AML-193 (cell line): ENCODE measurements at regions not wholly inside any gene's neighbourhood (a gene's known extent, or its start where the extent isn't known, plus 50 kb on each side); places are given as distances from the start of the nearest gene placed in this dataset.
"Not testable (repeated sequence)": the region's sequence is repeated elsewhere in the genome, so short reads cannot be mapped to it uniquely, and the experiment has no call there.

Source experiments
- DNase-seq, 2 experiments: peaks; one replicate each; lab custom pipeline; 2025; lab: John Stamatoyannopoulos, UW

DNA sequence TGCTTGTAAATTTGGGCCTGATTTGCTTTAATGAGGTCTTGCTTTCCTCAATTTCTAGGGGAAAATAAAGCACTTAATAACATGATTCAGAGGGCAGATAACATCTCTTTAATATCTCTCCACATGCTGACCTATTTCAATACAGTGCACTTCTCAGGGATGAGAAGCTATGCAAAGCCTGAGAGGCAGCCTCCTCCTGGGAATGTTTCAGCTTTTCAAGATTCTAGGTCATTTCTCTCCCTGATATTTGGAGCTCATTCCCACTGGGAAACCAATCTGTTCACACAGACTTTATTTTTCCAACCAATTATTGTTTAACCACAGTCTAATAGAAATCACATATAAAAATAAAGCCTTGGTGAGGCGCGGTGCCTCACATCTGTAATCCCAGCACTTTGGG lies 67.0 kb upstream of the LSAMP start:
- DNase-seq, result no peak

GRCh38 chr3:116512931-116513330 lies 67.6 kb upstream of the LSAMP start:
- DNase-seq, result no peak

GRCh38 chr3:116515973-116516372 lies 70.7 kb upstream of the LSAMP start:
- no peak for DNase-seq

GRCh38 chr3:116517308-116517707 lies 72.0 kb upstream of the LSAMP start:
- peak; percentile 13 to 21 for DNase-seq

GRCh38 chr3:116519101-116519500 lies 73.8 kb upstream of the LSAMP start:
- DNase-seq, result not testable (repeated sequence)

GRCh38 chr3:116519823-116520222 lies 74.5 kb upstream of the LSAMP start:
- not testable (repeated sequence) for DNase-seq

GRCh38 chr3:116524453-116525210 lies 79.3 kb upstream of the LSAMP start:
- no peak for DNase-seq

- no peak for DNase-seq
Measured at GRCh38 chr3:116552246-116552645, 107.0 kb upstream of the LSAMP start.

DNA sequence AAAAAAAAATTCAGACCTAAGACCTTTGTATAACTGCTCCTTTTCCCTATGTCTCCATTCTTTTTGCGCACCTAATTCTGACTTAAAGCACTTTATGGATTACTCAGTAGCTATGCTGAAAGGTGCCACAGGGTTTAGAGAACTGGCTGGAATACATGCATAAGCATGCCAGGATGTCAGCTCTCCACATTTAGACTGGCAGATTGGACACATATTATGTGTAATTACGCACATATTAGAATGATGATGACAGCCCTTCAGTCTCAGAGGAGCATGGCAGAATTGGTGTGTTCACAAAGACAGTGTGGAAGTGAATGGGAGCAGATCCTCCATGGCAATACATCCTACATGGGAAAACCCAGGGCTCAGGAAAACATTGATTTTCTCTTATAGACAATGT lies 108.1 kb upstream of the LSAMP start:
- no peak for DNase-seq

- no peak for DNase-seq
Measured at GRCh38 chr3:116561529-116561928, 116.2 kb upstream of the LSAMP start.

GRCh38 chr3:116563351-116563750 lies 118.1 kb upstream of the LSAMP start:
- DNase-seq, result no peak

- DNase-seq, result no peak
Measured at GRCh38 chr3:116566478-116566960, 121.2 kb upstream of the LSAMP start.

DNA sequence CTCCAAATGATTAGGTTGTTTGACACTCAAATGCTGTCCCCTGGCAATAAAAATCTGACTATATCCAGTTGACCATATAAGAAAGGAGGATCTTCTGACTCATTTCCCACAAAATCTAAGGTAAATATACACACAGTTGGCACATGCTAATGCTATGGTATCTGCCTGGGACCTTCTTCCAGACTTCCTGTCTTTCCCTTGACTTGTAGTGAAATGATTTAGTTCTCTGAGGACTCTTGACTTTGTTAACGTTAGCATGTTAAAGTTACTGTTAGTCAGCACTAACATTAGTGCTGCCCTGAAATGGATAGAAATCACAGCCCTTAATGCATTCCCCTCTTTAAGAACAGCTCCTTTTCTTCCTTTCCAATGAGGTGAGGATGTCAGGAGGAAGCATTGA lies 124.3 kb upstream of the LSAMP start:
- DNase-seq, result no peak

GRCh38 chr3:116579840-116580239 lies 129.7 kb upstream of the TUSC7 start:
- DNase-seq, result no peak

DNA sequence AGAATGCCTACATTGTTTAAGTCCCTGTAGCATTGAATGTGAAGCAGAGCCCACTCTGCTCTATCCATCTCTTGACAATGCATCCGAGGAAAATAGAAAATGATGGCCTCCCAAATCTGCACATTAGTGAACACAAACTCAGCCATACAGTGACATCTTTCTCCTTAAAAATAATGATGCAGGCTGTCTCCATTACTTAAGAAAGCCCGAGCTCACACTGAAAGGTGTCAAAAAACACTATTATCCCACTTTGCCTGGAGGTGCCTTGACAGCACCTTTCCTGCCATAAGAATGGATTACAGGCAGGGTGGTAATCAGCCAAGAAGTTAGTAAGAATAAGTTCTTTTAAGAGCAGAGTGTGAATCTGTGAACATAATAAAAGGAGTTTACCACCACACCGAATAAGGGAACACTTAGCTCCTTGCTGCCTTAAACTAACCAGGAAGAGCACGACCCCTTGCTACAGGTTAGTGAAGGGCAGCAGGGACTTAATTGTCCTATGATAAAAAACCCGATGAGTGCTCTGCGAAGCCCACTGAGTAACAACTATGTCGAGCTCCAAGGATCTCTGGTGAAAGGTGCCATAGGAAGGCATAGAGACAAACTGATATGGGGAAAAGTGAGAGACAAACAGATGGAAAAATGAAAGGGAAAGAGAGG lies 123.2 kb upstream of the TUSC7 start:
- DNase-seq, result no peak

DNA sequence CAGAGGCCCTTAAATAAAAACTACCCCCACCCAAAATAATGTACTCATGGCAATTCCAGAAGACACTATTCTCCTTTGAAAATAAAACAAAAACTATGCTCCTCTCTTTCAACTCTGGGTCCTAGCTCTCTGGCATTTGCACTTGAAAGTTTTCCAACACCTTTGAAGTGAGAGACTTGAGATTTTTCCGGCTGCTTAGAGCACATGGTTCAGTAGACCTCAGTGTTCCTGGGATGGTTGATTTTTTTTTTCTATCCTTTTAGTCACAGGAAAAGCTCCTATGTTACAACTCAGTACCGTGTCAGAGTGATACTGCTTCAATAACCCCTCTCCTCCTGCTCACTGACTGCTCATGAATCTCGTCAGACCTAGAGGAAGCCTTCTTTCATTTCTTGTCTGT lies 118.3 kb upstream of the TUSC7 start:
- DNase-seq, result no peak

- DNase-seq, result no peak
Measured at GRCh38 chr3:116601206-116601605, 108.4 kb upstream of the TUSC7 start.

- no peak for DNase-seq
Measured at GRCh38 chr3:116607205-116607604, 102.4 kb upstream of the TUSC7 start.

DNA sequence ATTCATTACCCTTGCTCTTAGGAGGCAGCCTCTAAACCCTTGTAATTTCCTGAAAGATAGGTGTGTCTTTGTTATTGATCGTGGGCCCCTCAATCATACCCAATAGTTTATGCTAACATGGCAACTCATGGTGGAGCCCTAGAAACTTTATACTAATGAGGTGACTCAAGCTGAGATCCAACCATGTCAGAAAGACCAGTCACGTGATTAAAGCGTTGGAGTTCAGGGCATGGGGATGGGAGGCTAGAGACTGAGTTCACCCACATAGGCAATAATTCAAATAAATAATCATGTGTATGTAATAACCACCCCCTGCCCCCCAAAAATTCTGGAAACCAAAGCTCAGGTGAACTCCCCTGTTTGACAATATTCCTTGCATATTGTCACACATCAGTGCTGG lies 99.5 kb upstream of the TUSC7 start:
- no peak for DNase-seq

DNA sequence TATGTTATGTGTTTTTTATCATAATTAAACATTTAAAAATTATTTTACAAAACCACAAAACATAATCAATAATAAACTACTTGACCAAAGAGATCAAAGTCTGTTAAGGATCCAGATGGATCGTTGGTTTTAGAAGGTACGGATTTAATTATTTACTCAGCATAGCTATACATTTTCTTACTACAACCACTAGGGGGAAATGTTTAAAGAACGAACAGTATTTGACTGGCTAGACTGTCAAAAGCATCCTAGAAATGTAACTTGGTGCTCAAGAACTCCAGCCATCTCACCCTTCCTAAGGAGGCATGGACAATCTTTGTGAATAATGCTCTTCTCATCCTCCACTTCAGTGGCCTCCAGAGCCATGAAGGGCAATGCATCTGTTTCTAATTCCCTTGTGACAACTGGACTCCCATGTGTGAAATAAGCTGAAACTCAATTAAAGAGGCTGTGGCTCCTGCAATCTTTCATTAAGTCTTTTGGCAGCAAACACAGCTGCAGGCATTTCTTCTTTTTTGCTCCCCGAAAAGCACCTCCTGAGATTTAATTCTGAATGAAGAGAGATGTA lies 94.7 kb upstream of the TUSC7 start:
- DNase-seq, result peak; percentile 18 to 39

GRCh38 chr3:116618138-116618537 lies 91.4 kb upstream of the TUSC7 start:
- no peak for DNase-seq

DNA sequence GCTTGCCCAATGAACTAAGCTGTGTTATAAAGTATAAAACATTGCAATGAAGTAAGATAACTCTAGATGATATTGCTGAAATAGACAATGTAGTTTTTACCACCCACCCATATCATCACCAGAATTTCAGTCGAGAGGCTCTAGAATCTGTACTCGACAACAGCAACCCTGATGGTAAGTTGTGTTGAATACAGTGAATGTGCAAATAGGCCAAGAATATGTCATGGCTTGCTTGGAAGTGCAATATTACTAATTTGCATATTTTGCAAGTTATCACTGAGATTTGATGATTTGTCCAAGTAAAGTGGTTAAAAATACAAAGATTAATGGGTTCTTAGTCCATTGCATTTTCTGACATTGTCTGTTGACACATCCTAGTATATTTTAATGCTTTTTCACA lies 90.6 kb upstream of the TUSC7 start:
- no peak for DNase-seq

- no peak for DNase-seq
Measured at GRCh38 chr3:116630494-116630893, 79.1 kb upstream of the TUSC7 start.
